ENCODE measurements at regions not wholly inside any gene's neighbourhood (a gene's known extent, or its start where the extent isn't known, plus 50 kb on each side); places are given as distances from the start of the nearest gene placed in this dataset.

DNA sequence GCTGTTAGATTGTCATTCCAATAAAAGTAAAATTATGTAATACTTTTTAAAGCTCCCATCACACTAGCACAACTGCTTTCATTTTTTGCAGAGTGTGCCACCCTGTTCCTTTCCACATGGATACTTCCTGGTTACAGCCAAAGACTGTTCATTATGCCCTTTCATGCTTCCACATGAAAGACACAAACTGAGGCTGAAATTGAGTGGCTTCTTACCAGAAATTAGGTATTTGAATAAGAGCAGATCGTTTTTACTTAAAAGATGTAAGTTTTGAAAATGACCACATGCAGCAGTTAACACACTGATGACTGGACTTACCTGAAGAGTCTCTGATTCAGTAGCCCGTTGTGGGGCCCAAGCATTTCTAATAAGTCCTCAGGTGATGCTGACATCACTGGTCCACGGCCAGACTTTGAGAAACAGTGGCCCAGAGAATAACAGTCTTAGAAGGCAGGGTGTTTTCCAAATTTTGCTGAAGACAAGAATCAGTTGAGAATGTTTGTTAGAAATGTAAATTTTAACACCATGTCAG is 187.6 kb upstream of the DMRT1 start:
- H3K4me1 ChIP-seq (ENCODE audit: insufficient read depth, low read length), result peaks cover 20% of the 10 kb centered on the region
- no peak for DNase-seq (ENCODE audit: insufficient read length, low spot score, missing footprints)
- H3K9me3 ChIP-seq (ENCODE audit: low read depth, low read length), result no peaks in the 10 kb centered on the region

DNA sequence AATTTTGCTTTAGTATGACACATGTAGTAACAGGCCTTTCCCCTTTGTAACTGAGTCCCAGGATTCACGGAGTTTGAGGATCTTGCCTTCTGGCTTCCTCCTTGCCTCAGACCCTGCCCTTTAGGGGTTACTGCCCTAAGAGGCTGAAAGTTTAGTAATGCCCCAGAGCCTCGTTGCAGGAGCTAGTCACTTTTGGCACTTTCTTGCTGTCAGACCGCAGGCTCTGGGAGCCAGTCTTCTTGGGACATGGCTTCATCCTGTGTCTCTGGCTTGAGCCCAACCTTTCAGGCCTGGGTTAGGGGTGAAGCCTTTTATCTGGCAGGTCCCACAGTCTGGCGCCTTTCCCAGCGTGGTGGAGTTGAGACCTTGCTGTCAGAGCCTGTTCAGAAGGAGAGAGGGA is 185.6 kb upstream of the DMRT1 start:
- peak; percentile 65 for DNase-seq (ENCODE audit: insufficient read length, low spot score, missing footprints)
- no peaks in the 10 kb centered on the region for H3K36me3 ChIP-seq (ENCODE audit: insufficient read depth, low read length)
- peak overlapping the region; percentile 40 for H3K4me2 ChIP-seq (ENCODE audit: insufficient read depth, low read length)
- peak overlapping the region; percentile 88 for H2AFZ ChIP-seq (ENCODE audit: low read length)
- no peaks in the 10 kb centered on the region for H3K79me2 ChIP-seq (ENCODE audit: insufficient read depth, low read length)
- H3K4me3 ChIP-seq (ENCODE audit: insufficient read depth, low read length), result no peak overlapping the region
- peaks cover 20% of the 10 kb centered on the region for H3K4me1 ChIP-seq (ENCODE audit: insufficient read depth, low read length)
- TF ChIP-seq, protein P1, sequence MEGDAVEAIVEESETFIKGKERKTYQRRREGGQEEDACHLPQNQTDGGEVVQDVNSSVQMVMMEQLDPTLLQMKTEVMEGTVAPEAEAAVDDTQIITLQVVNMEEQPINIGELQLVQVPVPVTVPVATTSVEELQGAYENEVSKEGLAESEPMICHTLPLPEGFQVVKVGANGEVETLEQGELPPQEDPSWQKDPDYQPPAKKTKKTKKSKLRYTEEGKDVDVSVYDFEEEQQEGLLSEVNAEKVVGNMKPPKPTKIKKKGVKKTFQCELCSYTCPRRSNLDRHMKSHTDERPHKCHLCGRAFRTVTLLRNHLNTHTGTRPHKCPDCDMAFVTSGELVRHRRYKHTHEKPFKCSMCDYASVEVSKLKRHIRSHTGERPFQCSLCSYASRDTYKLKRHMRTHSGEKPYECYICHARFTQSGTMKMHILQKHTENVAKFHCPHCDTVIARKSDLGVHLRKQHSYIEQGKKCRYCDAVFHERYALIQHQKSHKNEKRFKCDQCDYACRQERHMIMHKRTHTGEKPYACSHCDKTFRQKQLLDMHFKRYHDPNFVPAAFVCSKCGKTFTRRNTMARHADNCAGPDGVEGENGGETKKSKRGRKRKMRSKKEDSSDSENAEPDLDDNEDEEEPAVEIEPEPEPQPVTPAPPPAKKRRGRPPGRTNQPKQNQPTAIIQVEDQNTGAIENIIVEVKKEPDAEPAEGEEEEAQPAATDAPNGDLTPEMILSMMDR (IDR thresholded peaks at IDR 0.05; ENCODE audit: extremely low read depth, low read depth, low read length), result no peak
- H3K27me3 ChIP-seq (ENCODE audit: insufficient read depth, low read length), result no peaks in the 10 kb centered on the region
- H3K9me3 ChIP-seq (ENCODE audit: low read depth, low read length), result no peaks in the 10 kb centered on the region
- no peak overlapping the region for H3K27ac ChIP-seq (ENCODE audit: low read depth, low read length)
- no peaks in the 10 kb centered on the region for H4K20me1 ChIP-seq (ENCODE audit: insufficient read depth, low read length)

More for the DNA sequence above, 187.6 kb upstream of the DMRT1 start:
- TF ChIP-seq, protein P1 (IDR thresholded peaks at IDR 0.05; ENCODE audit: extremely low read depth, low read depth, low read length), result no peak
- Histone ChIP-seq H3K27ac (ENCODE audit: low read depth, low read length) (no peak overlapping the region), H2AFZ (ENCODE audit: low read length) (no peak overlapping the region), H3K4me2 (ENCODE audit: insufficient read depth, low read length) (no peak overlapping the region), H4K20me1 (ENCODE audit: insufficient read depth, low read length) (no peaks in the 10 kb centered on the region), H3K4me3 (ENCODE audit: insufficient read depth, low read length) (no peak overlapping the region), H3K27me3 (ENCODE audit: insufficient read depth, low read length) (no peaks in the 10 kb centered on the region), H3K79me2 (ENCODE audit: insufficient read depth, low read length) (no peaks in the 10 kb centered on the region), H3K36me3 (ENCODE audit: insufficient read depth, low read length) (no peaks in the 10 kb centered on the region)

DNA sequence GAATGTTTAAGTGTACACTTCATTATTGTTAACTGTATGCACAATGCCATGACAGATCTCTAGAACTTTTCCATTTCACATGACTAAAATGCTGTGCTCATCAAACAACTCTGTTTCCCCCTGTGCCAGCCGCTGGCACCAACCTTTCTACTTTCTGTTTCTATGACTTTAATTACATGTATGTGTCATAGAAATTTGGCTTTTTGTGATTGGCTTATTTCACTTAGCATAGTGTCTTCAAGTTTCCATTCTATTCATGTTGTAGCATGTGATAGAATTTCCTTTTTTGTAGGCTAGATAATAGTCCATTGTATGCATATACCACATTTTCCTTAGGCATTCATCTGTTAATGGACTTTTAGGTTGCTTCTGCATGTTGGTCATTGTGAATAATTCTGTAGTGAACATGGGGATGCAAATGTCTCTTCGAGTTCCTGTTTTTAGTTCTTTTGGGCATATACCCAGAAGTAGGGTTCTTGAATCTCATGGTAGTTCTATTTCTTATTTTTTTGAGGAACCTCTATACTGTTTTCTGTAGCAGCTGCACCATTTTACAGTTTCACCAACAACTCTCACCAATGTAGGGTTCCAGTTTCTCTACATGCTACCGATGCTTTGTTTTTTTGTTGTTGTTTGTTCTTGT is 184.4 kb upstream of the DMRT1 start:
- Histone ChIP-seq H3K27ac (ENCODE audit: low read depth, low read length) (no peak overlapping the region), H3K79me2 (ENCODE audit: insufficient read depth, low read length) (no peaks in the 10 kb centered on the region)
- TF ChIP-seq, protein P1 (IDR thresholded peaks at IDR 0.05; ENCODE audit: extremely low read depth, low read depth, low read length), result no peak

DNA sequence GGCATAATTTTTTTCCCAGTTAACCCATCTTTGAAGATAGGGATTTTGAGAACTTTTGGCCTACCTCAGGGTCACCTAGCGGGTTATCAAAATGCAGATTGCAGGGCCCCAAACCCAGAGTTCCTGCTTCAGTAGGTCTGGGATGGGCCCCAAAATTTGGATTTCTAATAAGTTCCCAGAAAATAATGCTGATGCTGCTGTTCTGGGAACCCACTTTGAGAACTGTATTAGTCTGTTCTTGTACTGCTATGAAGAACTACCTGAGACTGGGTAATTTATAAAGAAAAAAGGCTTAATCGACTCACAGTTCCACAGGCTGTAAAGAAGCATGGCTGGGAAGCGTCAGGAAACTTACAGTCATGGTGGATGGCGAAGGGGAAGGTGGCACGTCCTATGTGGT is 182.2 kb upstream of the DMRT1 start:
- Histone ChIP-seq H3K4me1 (ENCODE audit: insufficient read depth, low read length) (peaks cover 14% of the 10 kb centered on the region), H2AFZ (ENCODE audit: low read length) (no peak overlapping the region), H3K27me3 (ENCODE audit: insufficient read depth, low read length) (no peaks in the 10 kb centered on the region), H3K27ac (ENCODE audit: low read depth, low read length) (no peak overlapping the region), H3K79me2 (ENCODE audit: insufficient read depth, low read length) (no peaks in the 10 kb centered on the region), H3K4me2 (ENCODE audit: insufficient read depth, low read length) (no peak overlapping the region), H3K9me3 (ENCODE audit: low read depth, low read length) (no peaks in the 10 kb centered on the region), H3K36me3 (ENCODE audit: insufficient read depth, low read length) (no peaks in the 10 kb centered on the region), H4K20me1 (ENCODE audit: insufficient read depth, low read length) (no peaks in the 10 kb centered on the region), H3K4me3 (ENCODE audit: insufficient read depth, low read length) (no peak overlapping the region)
- DNase-seq (ENCODE audit: insufficient read length, low spot score, missing footprints), result no peak
- TF ChIP-seq, protein P1 (IDR thresholded peaks at IDR 0.05; ENCODE audit: extremely low read depth, low read depth, low read length), result no peak

More for the DNA sequence above, 184.4 kb upstream of the DMRT1 start:
- DNase-seq (ENCODE audit: insufficient read length, low spot score, missing footprints), result no peak
- Histone ChIP-seq H3K9me3 (ENCODE audit: low read depth, low read length) (no peaks in the 10 kb centered on the region), H3K27me3 (ENCODE audit: insufficient read depth, low read length) (no peaks in the 10 kb centered on the region), H2AFZ (ENCODE audit: low read length) (no peak overlapping the region), H3K36me3 (ENCODE audit: insufficient read depth, low read length) (no peaks in the 10 kb centered on the region), H4K20me1 (ENCODE audit: insufficient read depth, low read length) (no peaks in the 10 kb centered on the region), H3K4me2 (ENCODE audit: insufficient read depth, low read length) (no peak overlapping the region), H3K4me1 (ENCODE audit: insufficient read depth, low read length) (peaks cover 20% of the 10 kb centered on the region), H3K4me3 (ENCODE audit: insufficient read depth, low read length) (no peak overlapping the region)
